Naive thymus-derived CD4-positive, alpha-beta T cell (primary cell): ENCODE measurements at regions not wholly inside any gene's neighbourhood (a gene's known extent, or its start where the extent isn't known, plus 50 kb on each side); places are given as distances from the start of the nearest gene placed in this dataset.

Source experiments
- ATAC-seq: fragments of 150-1000 bp; cut with Tn5 transposase; 2 replicates; pipeline ENCODE4 v1.10.0; 2021; ENCODE audit warnings: mild to moderate bottlenecking, moderate library complexity
- CTCF ChIA-PET: fragments of 350-600 bp; sonication (Branson Sonifier 250); formaldehyde crosslinking; loops from one replicate; lab custom pipeline; 2021; ENCODE audit warnings: antibody characterized with exemption; lab: Charles Lee
- POLR2A ChIA-PET: fragments of 350-600 bp; sonication (Branson Sonifier 250); formaldehyde crosslinking; loops from one replicate; lab custom pipeline; 2021; ENCODE audit warnings: antibody characterized with exemption, inconsistent platforms; lab: Charles Lee
- DNase-seq, 9 donors: peaks; one replicate each; pipeline versions ENCODE4 v3.0.0 to v3.0.0-alpha.2; 2020 to 2022; ENCODE audit warnings: mixed read lengths in 1 of 9
- H3K27ac ChIP-seq: one replicate; pipeline ENCODE4 v1.7.0; 2013; ENCODE audit warnings: mild to moderate bottlenecking, low read depth, low read length, moderate library complexity
- H3K27me3 ChIP-seq, 2 donors: one replicate each; pipeline ENCODE4 v1.7.0; 2013; ENCODE audit warnings: low read length in 2 of 2, mild to moderate bottlenecking in 2 of 2, moderate library complexity in 2 of 2; ENCODE audit not compliant: control insufficient read depth in 2 of 2, insufficient read depth in 2 of 2
- H3K36me3 ChIP-seq, 3 experiments: 1 replicate in 2 of 3; 2 replicates in 1 of 3; pipeline ENCODE4 v1.7.0; 2013; ENCODE audit warnings: low read length in 3 of 3, mild to moderate bottlenecking in 3 of 3, moderate library complexity in 1 of 3; ENCODE audit not compliant: insufficient read depth in 3 of 3, control insufficient read depth in 2 of 3
- H3K4me1 ChIP-seq, 2 donors: one replicate each; pipeline ENCODE4 v1.7.0; 2013; ENCODE audit warnings: low read length in 2 of 2, mild to moderate bottlenecking in 2 of 2, moderate library complexity in 1 of 2; ENCODE audit not compliant: control insufficient read depth in 2 of 2, insufficient read depth in 2 of 2
- H3K4me3 ChIP-seq: 2 replicates; pipeline ENCODE4 v1.7.0; 2013; ENCODE audit warnings: mild to moderate bottlenecking, low read length
- H3K9me3 ChIP-seq, 3 experiments: 1 replicate in 2 of 3; 2 replicates in 1 of 3; pipeline ENCODE4 v1.7.0; 2013; ENCODE audit warnings: low read length in 3 of 3; ENCODE audit not compliant: control insufficient read depth in 2 of 3
- H3K27ac Mint-ChIP-seq, 9 donors: one replicate each; pipeline ENCODE4 v1.8.0; 2020 to 2022; ENCODE audit warnings: mixed read lengths in 9 of 9, mild to moderate bottlenecking in 8 of 9, moderate library complexity in 5 of 9, inconsistent platforms in 2 of 9
- H3K27me3 Mint-ChIP-seq, 5 donors: one replicate each; pipeline ENCODE4 v1.8.0; 2021 to 2022; ENCODE audit warnings: mixed read lengths in 5 of 5, mild to moderate bottlenecking in 1 of 5
- H3K36me3 Mint-ChIP-seq, 5 donors: one replicate each; pipeline ENCODE4 v1.8.0; 2020 to 2022; ENCODE audit warnings: mixed read lengths in 5 of 5, mild to moderate bottlenecking in 3 of 5, inconsistent platforms in 1 of 5
- H3K4me1 Mint-ChIP-seq, 7 donors: one replicate each; pipeline ENCODE4 v1.8.0; 2020 to 2022; ENCODE audit warnings: mixed read lengths in 7 of 7, mild to moderate bottlenecking in 3 of 7, inconsistent platforms in 1 of 7
- H3K4me3 Mint-ChIP-seq, 10 donors: one replicate each; pipeline ENCODE4 v1.8.0; 2020 to 2022; ENCODE audit warnings: mild to moderate bottlenecking in 10 of 10, mixed read lengths in 10 of 10, moderate library complexity in 6 of 10, inconsistent platforms in 2 of 10
- H3K9me3 Mint-ChIP-seq, 11 donors: one replicate each; pipeline ENCODE4 v1.8.0; 2020 to 2022; ENCODE audit warnings: mixed read lengths in 11 of 11, mild to moderate bottlenecking in 4 of 11, inconsistent platforms in 1 of 11, moderate library complexity in 1 of 11
- intact Hi-C, 2 donors: fragments of 100-400 bp; cut with micrococcal nuclease; formaldehyde crosslinking; loops; one replicate each; pipeline ENCODE4 v1.15.1; 2023

GRCh38 chr2:74048147-74048546 is 63.4 kb downstream of the TET3 start:
- H3K4me3 ChIP-seq, result no peak overlapping the region
- no peak overlapping the region for H3K27ac ChIP-seq
- ATAC-seq (no peak), DNase-seq (no peak)
- Mint-ChIP-seq H3K9me3 (no peaks in the 10 kb centered on the region), H3K27ac (peak overlapping the region in 7 of 9 donors; percentile 66 to 81 (median 76)), H3K27me3 (no peaks in the 10 kb centered on the region), H3K4me3 (no peak overlapping the region), H3K36me3 (peaks cover 4 to 27% (median 7%) of the 10 kb centered on the region in 5 donors), H3K4me1 (peaks cover 18 to 64% (median 59%) of the 10 kb centered on the region in 7 donors)
- POLR2A ChIA-PET, result interaction anchor here (1.5 kb wide), 1 partner anchor 10 kb away, joined by 3 read pairs; no protein-coding TSS in a partner anchor
- CTCF ChIA-PET, result no interaction called here
- intact Hi-C loops, result no loop called here
- H3K36me3 ChIP-seq, result peaks cover 0 to 41% (median 6%) of the 10 kb centered on the region in 3 experiments
- no peaks in the 10 kb centered on the region for H3K27me3 ChIP-seq
- H3K9me3 ChIP-seq, result no peaks in the 10 kb centered on the region
- peaks cover 6 to 7% of the 10 kb centered on the region in 2 donors for H3K4me1 ChIP-seq

GRCh38 chr2:74048843-74049519 is 64.3 kb downstream of the TET3 start:
- Mint-ChIP-seq H3K4me3 (no peak overlapping the region), H3K4me1 (peaks cover 26 to 66% (median 62%) of the 10 kb centered on the region in 7 donors), H3K27me3 (no peaks in the 10 kb centered on the region), H3K9me3 (no peaks in the 10 kb centered on the region), H3K27ac (peak overlapping the region in 8 of 9 donors; percentile 25 to 81 (median 71)), H3K36me3 (peaks cover 6 to 27% (median 8%) of the 10 kb centered on the region in 5 donors)
- Histone ChIP-seq H3K27ac (peak overlapping the region; percentile 25), H3K9me3 (no peaks in the 10 kb centered on the region), H3K4me1 (peaks cover 15% of the 10 kb centered on the region in 2 donors), H3K27me3 (no peaks in the 10 kb centered on the region), H3K36me3 (peaks cover 0 to 41% (median 6%) of the 10 kb centered on the region in 3 experiments), H3K4me3 (no peak overlapping the region)
- ChIA-PET POLR2A (interaction anchor here (0.7 to 1.5 kb wide), 2 partner anchors 11 to 410 kb away, joined by 3 read pairs; no protein-coding TSS in a partner anchor), CTCF (interaction anchor here (0.6 kb wide), 1 partner anchor 150 kb away, joined by 6 read pairs; no protein-coding TSS in a partner anchor)
- intact Hi-C loops, result no loop called here
- DNase-seq, result no peak
- ATAC-seq, result no peak

DNA sequence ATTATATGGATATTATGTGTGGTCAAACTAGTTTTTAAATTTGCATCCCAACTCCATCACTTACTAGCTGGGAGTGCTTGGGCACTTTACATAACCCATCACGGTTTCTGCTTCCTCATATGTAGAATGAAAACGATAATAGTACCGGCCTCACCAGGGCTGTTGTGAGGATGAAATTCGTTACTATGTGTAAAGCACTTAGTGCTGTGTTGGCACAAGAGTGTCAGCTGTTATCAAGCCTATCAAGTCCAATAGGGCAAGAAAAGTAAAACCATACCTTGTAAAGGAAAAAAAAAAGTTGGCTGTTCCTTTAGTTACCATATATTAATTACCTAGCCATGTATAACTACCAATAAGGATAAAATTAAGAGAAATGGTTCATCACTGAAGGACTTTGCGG is 65.4 kb downstream of the TET3 start:
- Mint-ChIP-seq H3K9me3 (peaks cover 0 to 1% (median 0%) of the 10 kb centered on the region in 11 donors), H3K4me3 (no peak overlapping the region), H3K27me3 (no peaks in the 10 kb centered on the region), H3K36me3 (peaks cover 7 to 31% (median 12%) of the 10 kb centered on the region in 5 donors), H3K4me1 (peaks cover 34 to 68% (median 62%) of the 10 kb centered on the region in 7 donors), H3K27ac (peak overlapping the region in 5 of 9 donors; percentile 60 to 87 (median 72))
- POLR2A ChIA-PET, result no interaction called here
- Histone ChIP-seq H3K4me1 (peaks cover 17 to 20% of the 10 kb centered on the region in 2 donors), H3K9me3 (no peaks in the 10 kb centered on the region), H3K36me3 (peaks cover 0 to 41% (median 6%) of the 10 kb centered on the region in 3 experiments), H3K4me3 (no peak overlapping the region), H3K27ac (no peak overlapping the region), H3K27me3 (no peaks in the 10 kb centered on the region)
- intact Hi-C loops, result loop anchor here in 1 of 2 donors (5.0 kb wide), 1 partner anchor 33 kb away; no protein-coding TSS in a partner anchor
- CTCF ChIA-PET, result no interaction called here
- ATAC-seq (no peak), DNase-seq (no peak)

DNA sequence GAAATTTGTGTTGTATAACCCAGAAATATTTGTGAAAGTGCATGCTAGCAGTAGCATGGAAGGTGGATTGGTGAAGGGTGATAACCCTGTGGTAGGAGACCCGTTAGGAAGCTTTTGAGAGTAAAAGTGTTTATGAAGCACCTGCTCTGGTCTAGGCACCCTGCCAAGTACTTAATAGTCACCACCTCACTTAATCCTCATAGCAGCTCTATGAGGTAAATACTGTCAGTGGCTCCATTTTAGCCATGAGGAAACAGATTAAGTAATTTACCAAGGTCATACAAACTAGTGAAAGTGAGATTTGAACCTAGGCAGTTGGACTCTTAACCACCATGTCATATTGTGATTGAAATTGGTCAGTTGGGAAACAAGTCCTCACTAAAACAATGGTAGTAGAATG is 66.8 kb downstream of the TET3 start:
- ATAC-seq, result no peak
- ChIA-PET CTCF (interaction anchor here (0.6 to 1.3 kb wide), 2 partner anchors 141 to 578 kb away, joined by 3 read pairs; no protein-coding TSS in a partner anchor), POLR2A (interaction anchor here (1.1 to 1.4 kb wide), 2 partner anchors 10 to 20 kb away, joined by 3 to 7 read pairs; no protein-coding TSS in a partner anchor)
- no peak overlapping the region for H3K4me3 ChIP-seq
- no peak overlapping the region for H3K27ac ChIP-seq
- intact Hi-C loops, result loop anchor here in 1 of 2 donors (5.0 kb wide), 1 partner anchor 34 kb away; no protein-coding TSS in a partner anchor
- peaks cover 33 to 75% (median 57%) of the 10 kb centered on the region in 7 donors for H3K4me1 Mint-ChIP-seq
- H3K36me3 Mint-ChIP-seq, result peaks cover 7 to 34% (median 14%) of the 10 kb centered on the region in 5 donors
- peaks cover 17 to 20% of the 10 kb centered on the region in 2 donors for H3K4me1 ChIP-seq
- H3K27me3 ChIP-seq, result no peaks in the 10 kb centered on the region
- no peak for DNase-seq
- H3K4me3 Mint-ChIP-seq, result no peak overlapping the region
- no peaks in the 10 kb centered on the region for H3K27me3 Mint-ChIP-seq
- peak overlapping the region in 8 of 9 donors; percentile 59 to 93 (median 80) for H3K27ac Mint-ChIP-seq
- peaks cover 0 to 1% (median 0%) of the 10 kb centered on the region in 11 donors for H3K9me3 Mint-ChIP-seq
- H3K9me3 ChIP-seq, result no peaks in the 10 kb centered on the region
- peaks cover 0 to 35% (median 6%) of the 10 kb centered on the region in 3 experiments for H3K36me3 ChIP-seq

DNA sequence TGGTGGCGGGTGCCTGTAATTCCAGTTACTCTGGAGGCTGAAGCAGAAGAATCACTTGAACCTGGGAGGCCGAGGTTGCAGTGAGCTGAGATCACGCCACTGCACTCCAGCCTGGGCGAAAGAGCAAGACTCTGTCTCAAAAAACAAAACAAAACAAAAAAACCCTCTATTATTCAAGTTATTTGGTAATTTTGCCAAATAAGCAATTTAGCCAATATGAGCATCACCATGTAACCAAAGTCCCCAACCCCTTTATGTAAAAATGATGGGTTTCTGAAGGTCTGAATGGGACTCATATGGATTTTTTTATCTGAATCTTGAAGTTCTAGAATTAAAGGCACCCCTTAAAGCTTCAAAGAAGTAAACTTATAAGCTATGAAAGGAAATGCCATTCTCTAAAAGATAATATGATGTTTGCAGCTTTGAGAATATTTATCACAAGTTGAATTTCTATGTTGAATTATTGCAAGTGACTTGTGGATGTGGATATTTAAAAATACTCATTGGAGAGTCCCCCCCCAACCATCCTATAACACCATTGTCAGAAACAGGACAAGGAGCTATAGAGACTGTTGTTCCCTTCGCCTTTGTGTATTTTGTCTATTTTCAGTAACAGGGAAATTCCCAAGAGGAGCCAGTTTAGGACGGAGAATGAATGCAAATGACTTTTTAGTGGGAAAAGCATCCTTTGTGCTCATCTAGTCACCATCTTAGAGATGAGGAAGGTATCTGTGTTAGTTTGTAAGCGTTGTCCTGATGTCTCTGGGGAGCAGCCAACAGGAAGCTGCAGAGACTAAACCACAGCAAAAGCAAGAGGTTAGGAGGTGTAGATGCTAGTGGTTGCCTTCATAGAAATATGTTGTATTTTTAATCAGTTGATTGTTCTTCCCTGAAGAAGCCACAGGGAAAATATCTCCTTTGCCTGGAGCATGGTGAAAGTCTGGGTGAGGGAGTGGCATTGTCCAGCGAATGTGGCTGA is 68.3 kb downstream of the TET3 start:
- peaks cover 33 to 85% (median 57%) of the 10 kb centered on the region in 7 donors for H3K4me1 Mint-ChIP-seq
- peak overlapping the region; percentile 31 for H3K4me3 ChIP-seq
- H3K27me3 Mint-ChIP-seq, result no peaks in the 10 kb centered on the region
- peaks cover 17 to 20% of the 10 kb centered on the region in 2 donors for H3K4me1 ChIP-seq
- ATAC-seq (peak; percentile 90), DNase-seq (peak in 7 of 9 donors; percentile 42 to 72 (median 60))
- H3K27ac ChIP-seq, result peak overlapping the region; percentile 17
- H3K27me3 ChIP-seq, result no peaks in the 10 kb centered on the region
- H3K36me3 ChIP-seq, result peaks cover 0 to 24% (median 6%) of the 10 kb centered on the region in 3 experiments
- H3K9me3 ChIP-seq, result no peaks in the 10 kb centered on the region
- ChIA-PET CTCF (interaction anchor here (0.6 to 0.8 kb wide), 4 partner anchors 11 to 52 kb away, joined by 3 to 4 read pairs (median 3); no protein-coding TSS in a partner anchor), POLR2A (interaction anchor here (0.7 to 1.4 kb wide), 6 partner anchors 11 to 33 kb away, joined by 3 to 7 read pairs (median 4); no protein-coding TSS in a partner anchor)
- H3K27ac Mint-ChIP-seq, result peak overlapping the region; percentile 47 to 93 (median 87)
- H3K36me3 Mint-ChIP-seq, result peaks cover 7 to 26% (median 14%) of the 10 kb centered on the region in 5 donors
- H3K4me3 Mint-ChIP-seq, result peak overlapping the region; percentile 53 to 76 (median 68)
- peaks cover 0 to 1% (median 0%) of the 10 kb centered on the region in 11 donors for H3K9me3 Mint-ChIP-seq
- intact Hi-C loops, result loop anchor here (1.0 to 5.0 kb wide), 4 partner anchors 20 to 66 kb away; no protein-coding TSS in a partner anchor
